GM18907 (cell line): ENCODE measurements at regions not wholly inside any gene's neighbourhood (a gene's known extent, or its start where the extent isn't known, plus 50 kb on each side); places are given as distances from the start of the nearest gene placed in this dataset.

Experiments
- ATAC-seq: cut with Tn5 transposase; IDR thresholded peaks from one replicate; pipeline ENCODE4 v1.9.1; 2021; ENCODE audit warnings: mild to moderate bottlenecking, moderate library complexity; ENCODE audit not compliant: unreplicated experiment

- no peak for ATAC-seq
These were observed 143.6 kb upstream of the EPHA4 start for GRCh38 chr2:221715523-221716247.

GRCh38 chr2:221710744-221711143 lies 138.6 kb upstream of the EPHA4 start:
- no peak for ATAC-seq

GRCh38 chr2:221708902-221709301 lies 136.8 kb upstream of the EPHA4 start:
- no peak for ATAC-seq

GRCh38 chr2:221705185-221705877 lies 133.2 kb upstream of the EPHA4 start:
- ATAC-seq = no peak

- no peak for ATAC-seq
These were observed 132.3 kb upstream of the EPHA4 start for GRCh38 chr2:221704442-221704841.

GRCh38 chr2:221693365-221693764 lies 121.3 kb upstream of the EPHA4 start:
- no peak for ATAC-seq

GRCh38 chr2:221691571-221691970 lies 119.5 kb upstream of the EPHA4 start:
- no peak for ATAC-seq

- ATAC-seq = no peak
These were observed 117.0 kb upstream of the EPHA4 start for GRCh38 chr2:221689140-221689539.

GRCh38 chr2:221680548-221680947 lies 108.4 kb upstream of the EPHA4 start:
- no peak for ATAC-seq

- no peak for ATAC-seq
These were observed 105.6 kb upstream of the EPHA4 start for GRCh38 chr2:221677688-221678087.

- no peak for ATAC-seq
These were observed 104.6 kb upstream of the EPHA4 start for GRCh38 chr2:221676566-221677172.

GRCh38 chr2:221675201-221675908 lies 103.3 kb upstream of the EPHA4 start:
- ATAC-seq = no peak

GRCh38 chr2:221674446-221674845 lies 102.3 kb upstream of the EPHA4 start:
- ATAC-seq = no peak

- ATAC-seq = no peak
These were observed 101.1 kb upstream of the EPHA4 start for GRCh38 chr2:221673248-221673647.

GRCh38 chr2:221671515-221671914 lies 99.4 kb upstream of the EPHA4 start:
- no peak for ATAC-seq

GRCh38 chr2:221662689-221663391 lies 90.7 kb upstream of the EPHA4 start:
- no peak for ATAC-seq

GRCh38 chr2:221657806-221658205 lies 85.7 kb upstream of the EPHA4 start:
- no peak for ATAC-seq

GRCh38 chr2:221655300-221655699 lies 83.2 kb upstream of the EPHA4 start:
- ATAC-seq = no peak

- no peak for ATAC-seq
These were observed 81.1 kb upstream of the EPHA4 start for GRCh38 chr2:221653182-221653581.

- no peak for ATAC-seq
These were observed 77.1 kb upstream of the EPHA4 start for GRCh38 chr2:221649051-221649775.
